Thyroid gland (tissue), 4 donors: ENCODE measurements at regions not wholly inside any gene's neighbourhood (a gene's known extent, or its start where the extent isn't known, plus 50 kb on each side); places are given as distances from the start of the nearest gene placed in this dataset.

Experiments
- POLR2A ChIP-seq, 2 donors: fragments of 450-650 bp; IDR thresholded peaks; one replicate each; pipeline ENCODE4 v1.6.1; 2017; ENCODE audit warnings: antibody characterized with exemption in 2 of 2, mild to moderate bottlenecking in 2 of 2, moderate library complexity in 1 of 2
- TF ChIP-seq, protein P1 (sequence below), 6 experiments: fragments of 200-600 bp in 3 of 6; fragments of 450-650 bp in 3 of 6; sonication (generic) in 3 of 6; IDR thresholded peaks; one replicate each; pipeline ENCODE4 v1.5.1; 2016 to 2019; ENCODE audit warnings: antibody characterized with exemption in 6 of 6, mild to moderate bottlenecking in 2 of 6, inconsistent platforms in 1 of 6, moderate library complexity in 1 of 6

DNA sequence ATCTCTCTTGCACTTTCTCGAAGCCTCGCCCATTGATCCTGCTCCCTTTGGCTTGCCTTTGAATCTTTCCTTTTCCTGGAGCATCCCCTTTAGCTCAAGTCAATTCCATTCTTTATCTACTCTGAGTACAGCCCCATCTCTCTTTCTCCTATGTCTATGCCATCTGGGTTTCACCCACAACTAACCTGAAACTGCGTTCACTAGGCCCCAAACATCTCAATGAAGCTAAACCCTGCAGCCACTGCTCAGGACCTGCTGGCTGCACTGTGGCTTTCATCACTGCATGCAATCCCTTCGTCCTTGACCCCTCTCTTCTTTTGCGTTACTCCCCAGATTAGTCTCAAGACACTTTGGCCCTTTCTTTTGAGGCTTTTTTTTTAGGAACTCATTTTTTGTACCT, 81.6 kb upstream of the CYRIA start:
- TF ChIP-seq POLR2A (IDR thresholded peaks at IDR 0.05): no peak
- TF ChIP-seq, protein P1, sequence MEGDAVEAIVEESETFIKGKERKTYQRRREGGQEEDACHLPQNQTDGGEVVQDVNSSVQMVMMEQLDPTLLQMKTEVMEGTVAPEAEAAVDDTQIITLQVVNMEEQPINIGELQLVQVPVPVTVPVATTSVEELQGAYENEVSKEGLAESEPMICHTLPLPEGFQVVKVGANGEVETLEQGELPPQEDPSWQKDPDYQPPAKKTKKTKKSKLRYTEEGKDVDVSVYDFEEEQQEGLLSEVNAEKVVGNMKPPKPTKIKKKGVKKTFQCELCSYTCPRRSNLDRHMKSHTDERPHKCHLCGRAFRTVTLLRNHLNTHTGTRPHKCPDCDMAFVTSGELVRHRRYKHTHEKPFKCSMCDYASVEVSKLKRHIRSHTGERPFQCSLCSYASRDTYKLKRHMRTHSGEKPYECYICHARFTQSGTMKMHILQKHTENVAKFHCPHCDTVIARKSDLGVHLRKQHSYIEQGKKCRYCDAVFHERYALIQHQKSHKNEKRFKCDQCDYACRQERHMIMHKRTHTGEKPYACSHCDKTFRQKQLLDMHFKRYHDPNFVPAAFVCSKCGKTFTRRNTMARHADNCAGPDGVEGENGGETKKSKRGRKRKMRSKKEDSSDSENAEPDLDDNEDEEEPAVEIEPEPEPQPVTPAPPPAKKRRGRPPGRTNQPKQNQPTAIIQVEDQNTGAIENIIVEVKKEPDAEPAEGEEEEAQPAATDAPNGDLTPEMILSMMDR (IDR thresholded peaks at IDR 0.05): no peak
